NCI-H526 (cell line): ENCODE measurements at regions not wholly inside any gene's neighbourhood (a gene's known extent, or its start where the extent isn't known, plus 50 kb on each side); places are given as distances from the start of the nearest gene placed in this dataset.
"Not testable (repeated sequence)": the region's sequence is repeated elsewhere in the genome, so short reads cannot be mapped to it uniquely, and the experiment has no call there.

Experiments used
- DNase-seq, 2 experiments: peaks; one replicate each; lab custom pipeline; 2025; lab: John Stamatoyannopoulos, UW

GRCh38 chr5:74534397-74535129 lies 106.0 kb downstream of the ENC1 start:
- DNase-seq = no peak

GRCh38 chr5:74530326-74531050 lies 110.0 kb downstream of the ENC1 start:
- no peak for DNase-seq

- DNase-seq = no peak
Measured at GRCh38 chr5:74529101-74529500, 111.4 kb downstream of the ENC1 start.

- no peak for DNase-seq
Measured at GRCh38 chr5:74526111-74526510, 114.4 kb downstream of the ENC1 start.

GRCh38 chr5:74524767-74525166 lies 115.8 kb downstream of the ENC1 start:
- DNase-seq = not testable (repeated sequence)

- DNase-seq = not testable (repeated sequence)
Measured at GRCh38 chr5:74523698-74524097, 116.8 kb downstream of the ENC1 start.

- DNase-seq = not testable (repeated sequence)
Measured at GRCh38 chr5:74522838-74523237, 117.7 kb downstream of the ENC1 start.

GRCh38 chr5:74521401-74521800 lies 119.1 kb downstream of the ENC1 start:
- DNase-seq = no peak

GRCh38 chr5:74519679-74520078 lies 120.8 kb downstream of the ENC1 start:
- DNase-seq = no peak

- DNase-seq = peak in 1 of 2 experiments; percentile 5
Measured at GRCh38 chr5:74519161-74519571, 121.4 kb downstream of the ENC1 start.

GRCh38 chr5:74517700-74518099 lies 122.8 kb downstream of the ENC1 start:
- DNase-seq = no peak

- no peak for DNase-seq
Measured at GRCh38 chr5:74516211-74516636, 124.3 kb downstream of the ENC1 start.

- no peak for DNase-seq
Measured at GRCh38 chr5:74514888-74515551, 125.5 kb downstream of the ENC1 start.

GRCh38 chr5:74511770-74512169 lies 128.8 kb downstream of the ENC1 start:
- not testable (repeated sequence) for DNase-seq

GRCh38 chr5:74510476-74511075 lies 130.0 kb downstream of the ENC1 start:
- no peak for DNase-seq

- DNase-seq = peak in 1 of 2 experiments; percentile 18
Measured at GRCh38 chr5:74507370-74508005, 133.0 kb downstream of the ENC1 start.

GRCh38 chr5:74506119-74506518 lies 134.4 kb downstream of the ENC1 start:
- no peak for DNase-seq

- DNase-seq = no peak
Measured at GRCh38 chr5:74504463-74504862, 136.1 kb downstream of the ENC1 start.

GRCh38 chr5:74502479-74502950 lies 138.0 kb downstream of the ENC1 start:
- no peak for DNase-seq

GRCh38 chr5:74501674-74502478 lies 138.7 kb downstream of the ENC1 start:
- no peak for DNase-seq
